ENCODE measurements at regions not wholly inside any gene's neighbourhood (a gene's known extent, or its start where the extent isn't known, plus 50 kb on each side); places are given as distances from the start of the nearest gene placed in this dataset.

DNA sequence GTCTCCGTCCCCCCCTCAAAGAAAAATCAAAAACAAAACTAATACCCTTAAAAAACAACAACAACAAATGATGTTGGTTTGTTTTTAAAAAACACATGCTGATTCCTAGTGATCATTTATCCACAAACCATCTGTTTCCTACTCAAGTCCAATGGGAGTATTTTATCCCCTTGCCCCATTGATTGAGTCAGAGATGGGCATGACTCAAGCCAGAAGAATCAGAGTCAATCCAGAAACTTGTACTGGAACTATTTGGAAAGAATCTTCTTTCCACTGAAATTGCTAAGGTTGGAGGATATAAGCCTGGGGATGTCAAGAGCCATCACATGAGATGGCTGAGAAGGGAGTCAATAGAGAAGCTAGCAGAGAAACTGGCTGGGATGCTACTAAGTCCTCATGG is 176.4 kb downstream of the MIS18A start:
- no peaks in the 10 kb centered on the region for H3K27me3 Mint-ChIP-seq
- no peak overlapping the region for H3K4me3 Mint-ChIP-seq
- TF ChIP-seq, protein P1, sequence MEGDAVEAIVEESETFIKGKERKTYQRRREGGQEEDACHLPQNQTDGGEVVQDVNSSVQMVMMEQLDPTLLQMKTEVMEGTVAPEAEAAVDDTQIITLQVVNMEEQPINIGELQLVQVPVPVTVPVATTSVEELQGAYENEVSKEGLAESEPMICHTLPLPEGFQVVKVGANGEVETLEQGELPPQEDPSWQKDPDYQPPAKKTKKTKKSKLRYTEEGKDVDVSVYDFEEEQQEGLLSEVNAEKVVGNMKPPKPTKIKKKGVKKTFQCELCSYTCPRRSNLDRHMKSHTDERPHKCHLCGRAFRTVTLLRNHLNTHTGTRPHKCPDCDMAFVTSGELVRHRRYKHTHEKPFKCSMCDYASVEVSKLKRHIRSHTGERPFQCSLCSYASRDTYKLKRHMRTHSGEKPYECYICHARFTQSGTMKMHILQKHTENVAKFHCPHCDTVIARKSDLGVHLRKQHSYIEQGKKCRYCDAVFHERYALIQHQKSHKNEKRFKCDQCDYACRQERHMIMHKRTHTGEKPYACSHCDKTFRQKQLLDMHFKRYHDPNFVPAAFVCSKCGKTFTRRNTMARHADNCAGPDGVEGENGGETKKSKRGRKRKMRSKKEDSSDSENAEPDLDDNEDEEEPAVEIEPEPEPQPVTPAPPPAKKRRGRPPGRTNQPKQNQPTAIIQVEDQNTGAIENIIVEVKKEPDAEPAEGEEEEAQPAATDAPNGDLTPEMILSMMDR (conservative IDR thresholded peaks at IDR 0.05) = no peak
- no peak for DNase-seq (ENCODE audit: extremely low spot score, unreplicated experiment)
- peaks cover 20% of the 10 kb centered on the region for H3K9me3 Mint-ChIP-seq
- H3K36me3 Mint-ChIP-seq = peaks cover 3% of the 10 kb centered on the region
- H3K27ac Mint-ChIP-seq = no peak overlapping the region
- H3K4me1 Mint-ChIP-seq (ENCODE audit: unreplicated experiment) = peaks cover 21% of the 10 kb centered on the region

DNA sequence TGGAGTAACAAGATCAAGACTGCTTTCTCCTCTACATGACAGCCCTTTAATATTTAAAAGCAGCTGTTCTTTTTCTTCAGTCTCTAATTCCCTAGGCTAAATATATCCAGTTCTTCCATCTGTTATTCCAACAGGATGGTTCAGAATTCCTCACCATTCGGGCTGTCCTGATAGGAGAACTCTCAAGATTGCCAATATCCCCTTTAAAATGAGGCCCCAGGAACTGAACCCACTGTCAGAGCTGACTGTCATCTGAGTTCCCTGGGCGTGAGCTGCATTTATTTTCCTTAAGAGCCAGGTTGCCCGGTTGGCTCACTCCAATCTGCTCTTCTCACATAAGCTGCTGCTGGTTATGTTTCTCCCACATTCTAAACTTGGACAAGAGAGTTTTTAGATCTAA is 177.6 kb downstream of the MIS18A start:
- H3K27me3 Mint-ChIP-seq = no peaks in the 10 kb centered on the region
- peaks cover 21% of the 10 kb centered on the region for H3K4me1 Mint-ChIP-seq (ENCODE audit: unreplicated experiment)
- no peak overlapping the region for H3K4me3 Mint-ChIP-seq
- peaks cover 17% of the 10 kb centered on the region for H3K9me3 Mint-ChIP-seq
- no peak overlapping the region for H3K27ac Mint-ChIP-seq
- no peaks in the 10 kb centered on the region for H3K36me3 Mint-ChIP-seq
- no peak for DNase-seq (ENCODE audit: extremely low spot score, unreplicated experiment)
- TF ChIP-seq, protein P1 (conservative IDR thresholded peaks at IDR 0.05) = no peak

DNA sequence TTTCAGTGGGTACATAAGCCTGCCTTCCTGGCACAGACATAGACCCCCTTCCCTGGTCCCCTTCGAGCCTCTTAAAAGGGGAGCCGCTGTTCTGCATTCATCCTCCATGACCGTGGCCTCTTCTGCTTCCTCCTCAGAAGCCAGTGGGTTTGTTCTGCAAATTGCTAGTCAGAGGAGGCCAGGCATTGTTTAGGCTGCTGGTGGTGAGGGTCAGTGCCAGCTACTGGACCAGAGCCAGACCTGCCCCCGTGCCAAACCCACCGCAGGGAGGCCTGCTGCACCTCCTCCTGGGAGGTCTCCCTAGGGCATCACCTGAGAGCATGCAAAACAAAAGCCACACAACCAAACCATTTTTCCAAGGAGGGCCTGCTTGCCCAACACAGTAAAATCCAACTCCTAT is 178.4 kb downstream of the MIS18A start:
- peaks cover 17% of the 10 kb centered on the region for H3K9me3 Mint-ChIP-seq

DNA sequence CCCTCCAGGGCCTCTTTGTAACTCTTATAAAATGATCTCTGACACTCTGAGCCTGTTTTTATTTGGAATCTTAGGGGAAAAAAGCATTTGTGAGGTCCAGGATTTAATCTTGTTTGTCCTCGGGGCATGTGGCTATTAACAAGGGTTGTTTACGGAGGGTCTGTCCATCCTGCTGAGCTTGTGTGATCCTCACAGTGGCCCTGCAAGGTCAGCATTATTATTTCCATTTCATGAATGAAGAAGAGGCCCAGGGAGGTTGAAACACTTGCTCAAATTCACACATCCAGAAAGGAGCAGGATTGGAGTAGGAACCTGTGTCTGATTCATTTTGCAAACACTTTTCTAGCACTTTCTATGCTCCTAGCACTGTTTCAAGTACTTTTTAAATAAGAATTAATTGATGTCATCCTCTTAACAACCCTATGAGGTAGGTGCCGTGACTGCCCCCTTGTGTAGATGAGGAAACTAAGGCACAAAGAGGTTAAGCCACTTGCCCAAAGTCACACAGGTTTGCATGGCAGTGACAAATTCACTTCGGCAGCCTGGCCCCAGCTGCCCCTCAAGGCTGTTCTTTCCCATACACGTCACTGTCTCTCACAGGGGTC is 178.9 kb downstream of the MIS18A start:
- Mint-ChIP-seq H3K4me3 (no peak overlapping the region), H3K36me3 (no peaks in the 10 kb centered on the region), H3K4me1 (ENCODE audit: unreplicated experiment) (peaks cover 21% of the 10 kb centered on the region), H3K27me3 (no peaks in the 10 kb centered on the region), H3K27ac (peak overlapping the region; percentile 8), H3K9me3 (peaks cover 12% of the 10 kb centered on the region)
- TF ChIP-seq, protein P1 (conservative IDR thresholded peaks at IDR 0.05) = peak; percentile 35
- DNase-seq (ENCODE audit: extremely low spot score, unreplicated experiment) = no peak

More for the DNA sequence above, 178.4 kb downstream of the MIS18A start:
- TF ChIP-seq, protein P1 (conservative IDR thresholded peaks at IDR 0.05) = no peak
- DNase-seq (ENCODE audit: extremely low spot score, unreplicated experiment) = no peak
- peaks cover 21% of the 10 kb centered on the region for H3K4me1 Mint-ChIP-seq (ENCODE audit: unreplicated experiment)
- H3K36me3 Mint-ChIP-seq = no peaks in the 10 kb centered on the region
- no peak overlapping the region for H3K27ac Mint-ChIP-seq
- H3K27me3 Mint-ChIP-seq = no peaks in the 10 kb centered on the region
- no peak overlapping the region for H3K4me3 Mint-ChIP-seq

DNA sequence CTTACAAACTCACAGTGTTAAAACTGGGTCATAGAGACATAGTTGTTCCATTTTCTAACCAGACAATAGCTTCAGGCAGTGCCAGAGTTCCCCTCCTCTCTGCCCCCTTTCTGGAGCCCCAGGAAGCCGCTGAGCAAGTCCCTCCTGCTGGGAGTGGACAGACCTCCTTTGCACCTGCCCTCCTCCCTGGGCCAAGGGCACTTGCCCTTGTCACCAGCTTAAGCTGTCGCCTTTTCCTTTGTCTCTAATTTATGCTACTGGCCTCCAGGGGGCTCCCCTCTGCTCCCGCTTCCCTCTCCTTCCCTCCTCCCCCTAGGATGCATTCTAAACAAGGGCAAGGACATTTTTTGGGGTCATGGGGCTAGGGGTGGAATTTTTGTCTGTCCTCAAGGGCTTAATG is 182.4 kb downstream of the MIS18A start:
- Mint-ChIP-seq H3K9me3 (peaks cover 16% of the 10 kb centered on the region), H3K4me1 (ENCODE audit: unreplicated experiment) (peaks cover 18% of the 10 kb centered on the region), H3K27me3 (no peaks in the 10 kb centered on the region), H3K36me3 (no peaks in the 10 kb centered on the region), H3K27ac (no peak overlapping the region), H3K4me3 (no peak overlapping the region)
- no peak for DNase-seq (ENCODE audit: extremely low spot score, unreplicated experiment)
- TF ChIP-seq, protein P1 (conservative IDR thresholded peaks at IDR 0.05) = peak; percentile 68

DNA sequence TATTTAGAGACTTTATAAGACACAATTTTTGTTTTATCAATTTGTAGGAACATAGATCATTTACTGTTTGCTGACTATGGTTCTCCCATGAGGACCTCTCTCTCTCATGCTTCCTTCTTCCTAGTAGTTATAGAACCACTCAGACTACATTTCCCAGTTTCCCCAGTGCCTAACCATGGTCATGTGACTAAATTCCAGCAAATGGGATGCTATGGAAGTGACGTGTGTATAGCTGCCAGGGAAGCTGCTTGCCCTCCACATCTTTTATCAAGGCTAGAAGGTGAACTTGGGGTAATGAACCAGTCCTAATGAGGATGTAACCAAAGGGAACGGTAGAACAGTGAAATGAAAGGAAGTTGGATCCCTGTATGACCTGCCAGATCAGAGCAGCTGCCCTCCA is 184.0 kb downstream of the MIS18A start:
- Mint-ChIP-seq H3K27ac (no peak overlapping the region), H3K4me3 (no peak overlapping the region), H3K27me3 (no peaks in the 10 kb centered on the region), H3K36me3 (no peaks in the 10 kb centered on the region), H3K9me3 (peaks cover 16% of the 10 kb centered on the region), H3K4me1 (ENCODE audit: unreplicated experiment) (peaks cover 6% of the 10 kb centered on the region)
- DNase-seq (ENCODE audit: extremely low spot score, unreplicated experiment) = no peak
- TF ChIP-seq, protein P1 (conservative IDR thresholded peaks at IDR 0.05) = no peak
